C1 segment of cervical spinal cord (tissue), 14 donors: ENCODE measurements at regions not wholly inside any gene's neighbourhood (a gene's known extent, or its start where the extent isn't known, plus 50 kb on each side); places are given as distances from the start of the nearest gene placed in this dataset.
"Not testable (repeated sequence)": the region's sequence is repeated elsewhere in the genome, so short reads cannot be mapped to it uniquely, and the experiment has no call there.

Experiments
- DNase-seq, 14 donors: peaks; one replicate each; lab custom pipeline; 2025; lab: John Stamatoyannopoulos, UW

DNA sequence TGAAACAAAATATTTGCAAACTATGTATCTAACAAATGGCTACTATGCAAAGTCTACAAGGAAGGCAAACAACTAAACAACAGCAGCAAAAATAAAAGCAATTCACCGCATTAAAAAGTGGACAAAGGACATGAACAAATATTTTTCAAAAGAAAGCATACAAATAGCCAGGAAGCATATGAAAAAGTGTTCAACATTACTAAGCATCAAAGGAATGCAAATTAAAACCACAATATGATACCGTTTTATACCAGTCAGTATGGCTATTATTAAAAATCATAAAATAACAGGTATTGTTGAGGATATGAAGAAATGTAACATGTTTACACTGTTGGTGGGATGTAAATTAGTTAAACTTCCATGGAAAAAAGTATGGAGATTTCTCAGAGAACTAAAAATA, 1106.7 kb downstream of the PDHA2 start:
- no peak for DNase-seq

DNA sequence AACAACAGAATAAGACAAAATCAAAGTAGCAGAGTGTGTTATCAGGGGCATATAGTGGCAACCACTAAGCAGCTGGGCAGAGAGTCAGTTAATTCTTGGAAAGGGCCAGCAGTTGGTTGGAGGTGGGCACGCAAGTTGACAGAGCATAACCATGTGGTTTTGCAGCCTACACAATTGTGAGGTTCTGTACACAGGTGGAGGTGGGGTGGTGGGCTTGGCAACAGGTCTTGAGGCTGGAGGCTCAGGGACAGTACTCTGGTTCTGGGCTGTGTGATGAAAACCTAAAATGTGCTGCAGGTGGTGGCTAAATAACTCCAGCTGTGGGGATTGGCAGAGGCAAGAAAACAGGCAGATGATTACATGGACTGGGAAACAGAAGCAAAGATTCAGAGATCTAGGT, 1112.7 kb downstream of the PDHA2 start:
- DNase-seq, result no peak

- DNase-seq, result peak in 1 of 14 donors; percentile 77
These were observed 1115.3 kb downstream of the PDHA2 start for GRCh38 chr4:96955226-96955625.

DNA sequence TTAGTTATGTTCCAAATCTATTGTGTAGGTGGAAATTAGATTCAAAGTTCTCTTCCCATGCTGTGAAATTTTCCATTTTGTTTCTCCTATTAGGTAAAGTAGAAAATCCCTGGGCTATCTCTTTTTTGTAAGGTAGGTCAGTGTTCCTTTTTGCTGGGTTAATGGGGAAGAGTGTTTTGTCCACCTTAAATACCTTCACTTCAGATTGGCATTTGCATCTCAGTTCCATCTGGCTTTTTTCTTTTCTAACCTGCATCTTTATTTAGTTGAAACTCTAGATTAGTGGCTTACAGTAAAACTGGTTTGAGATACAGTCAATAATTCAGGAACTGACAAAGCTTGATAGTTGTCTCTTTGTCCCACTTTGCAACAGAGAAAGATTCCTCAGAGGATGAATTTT, 1115.8 kb downstream of the PDHA2 start:
- peak in 1 of 14 donors; percentile 32 for DNase-seq

DNA sequence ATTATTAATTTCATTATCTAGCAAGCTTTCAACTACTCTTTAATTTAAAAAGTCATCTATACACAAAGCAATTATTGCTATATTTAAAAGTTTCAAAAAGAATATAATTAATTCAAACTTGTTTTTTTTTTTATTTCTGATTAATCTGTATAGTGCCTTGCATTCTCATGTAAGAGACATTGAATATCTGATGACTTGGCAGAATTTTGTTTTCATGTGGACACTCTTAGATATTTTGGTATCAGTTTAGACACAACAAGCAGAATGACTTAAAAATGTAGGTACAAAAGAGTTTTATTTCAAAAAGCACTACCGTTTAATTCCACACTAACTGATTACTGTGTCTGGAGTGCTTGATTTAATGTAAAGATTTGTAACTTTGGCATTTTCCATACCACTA, 1129.6 kb downstream of the PDHA2 start:
- DNase-seq, result no peak

GRCh38 chr4:96972920-96973319, 1133.0 kb downstream of the PDHA2 start:
- no peak for DNase-seq

DNA sequence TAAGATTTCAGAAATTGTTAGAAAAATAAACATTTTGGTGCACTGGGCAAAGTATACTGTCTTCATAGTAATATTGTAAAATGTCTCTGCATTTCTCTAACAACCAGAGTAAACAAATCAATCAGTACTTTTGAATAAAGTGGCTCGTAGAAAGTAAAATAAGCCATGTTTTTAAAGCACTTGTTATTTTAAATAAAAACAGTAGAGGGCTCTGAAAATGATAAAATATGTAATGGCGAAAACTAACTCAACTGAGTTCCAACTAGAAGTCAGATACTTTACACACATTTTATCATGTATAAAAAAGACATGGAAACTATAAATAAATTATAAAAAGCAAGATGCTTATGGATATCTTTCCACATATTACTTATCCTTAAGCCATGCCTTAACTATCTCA, 1134.4 kb downstream of the PDHA2 start:
- no peak for DNase-seq

- DNase-seq, result no peak
These were observed 1143.9 kb downstream of the PDHA2 start for GRCh38 chr4:96983830-96984229.

DNA sequence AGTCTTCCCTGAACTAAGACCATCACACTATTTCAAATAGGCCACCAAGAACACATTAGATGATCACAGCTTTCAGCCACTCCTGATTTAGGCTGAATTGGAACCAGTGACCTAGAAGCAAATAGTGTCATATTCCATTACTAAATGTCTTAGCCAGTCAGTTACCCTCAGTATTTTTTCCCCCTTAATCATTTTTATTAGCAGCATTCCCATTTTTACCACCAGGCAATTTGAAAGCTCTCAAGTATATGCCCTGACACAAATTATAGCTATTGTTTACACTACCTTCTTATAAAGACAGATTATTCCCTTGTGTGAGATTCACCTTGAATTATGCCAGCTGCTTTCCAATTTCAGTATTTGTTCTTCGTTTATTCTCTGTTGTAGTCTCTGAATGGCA, 1146.9 kb downstream of the PDHA2 start:
- no peak for DNase-seq

DNA sequence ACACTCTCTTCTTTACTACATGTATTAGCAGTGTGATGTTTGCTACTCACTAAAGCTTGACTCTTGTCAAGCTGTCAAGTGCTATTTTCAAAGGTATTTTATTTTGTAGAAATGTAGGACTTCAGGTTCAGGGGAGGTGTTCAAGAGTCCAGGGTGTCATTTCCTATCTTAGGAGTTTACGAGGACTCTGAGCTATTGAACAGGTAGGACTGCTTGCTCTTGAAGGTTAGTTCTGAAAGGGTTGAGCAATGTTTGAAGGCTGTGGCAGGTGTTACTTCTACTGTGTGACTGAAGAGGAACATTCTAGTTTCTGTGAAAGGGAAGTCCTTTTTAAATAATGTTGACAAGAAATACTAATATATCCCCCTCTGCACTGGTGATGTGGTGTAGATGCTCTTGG, 1151.2 kb downstream of the PDHA2 start:
- no peak for DNase-seq

DNA sequence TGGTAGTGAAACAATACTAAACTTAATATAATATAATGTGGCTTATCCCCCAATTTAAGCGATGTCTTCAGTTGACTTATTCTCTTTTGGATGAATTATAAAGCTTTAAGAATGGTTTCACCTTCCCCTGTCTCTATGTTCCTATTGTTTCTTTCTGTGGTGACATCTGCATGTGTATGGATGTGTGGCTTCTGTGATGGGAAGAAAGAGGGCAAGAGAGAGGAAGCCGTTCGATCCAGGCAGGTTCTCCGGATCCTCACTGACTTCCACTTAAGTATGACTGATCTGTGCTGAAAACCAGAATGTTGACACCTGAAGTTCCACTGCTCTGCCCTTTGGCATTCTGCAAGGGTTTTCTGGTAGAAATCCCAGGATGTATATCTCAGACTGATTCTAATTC, 1150.8 kb downstream of the STPG2 start:
- DNase-seq, result no peak

GRCh38 chr4:96993560-96993959, 1149.7 kb downstream of the STPG2 start:
- DNase-seq, result no peak

GRCh38 chr4:97003715-97004114, 1139.6 kb downstream of the STPG2 start:
- DNase-seq, result no peak

- no peak for DNase-seq
These were observed 1130.0 kb downstream of the STPG2 start for GRCh38 chr4:97013309-97013708.

GRCh38 chr4:97013711-97014110, 1129.6 kb downstream of the STPG2 start:
- DNase-seq, result no peak

GRCh38 chr4:97015301-97015700, 1128.0 kb downstream of the STPG2 start:
- no peak for DNase-seq

- DNase-seq, result peak in 1 of 14 donors; percentile 33
These were observed 1126.9 kb downstream of the STPG2 start for GRCh38 chr4:97016186-97016907.

- DNase-seq, result no peak
These were observed 1115.4 kb downstream of the STPG2 start for GRCh38 chr4:97027728-97028410.

- no peak for DNase-seq
These were observed 1114.5 kb downstream of the STPG2 start for GRCh38 chr4:97028785-97029184.

DNA sequence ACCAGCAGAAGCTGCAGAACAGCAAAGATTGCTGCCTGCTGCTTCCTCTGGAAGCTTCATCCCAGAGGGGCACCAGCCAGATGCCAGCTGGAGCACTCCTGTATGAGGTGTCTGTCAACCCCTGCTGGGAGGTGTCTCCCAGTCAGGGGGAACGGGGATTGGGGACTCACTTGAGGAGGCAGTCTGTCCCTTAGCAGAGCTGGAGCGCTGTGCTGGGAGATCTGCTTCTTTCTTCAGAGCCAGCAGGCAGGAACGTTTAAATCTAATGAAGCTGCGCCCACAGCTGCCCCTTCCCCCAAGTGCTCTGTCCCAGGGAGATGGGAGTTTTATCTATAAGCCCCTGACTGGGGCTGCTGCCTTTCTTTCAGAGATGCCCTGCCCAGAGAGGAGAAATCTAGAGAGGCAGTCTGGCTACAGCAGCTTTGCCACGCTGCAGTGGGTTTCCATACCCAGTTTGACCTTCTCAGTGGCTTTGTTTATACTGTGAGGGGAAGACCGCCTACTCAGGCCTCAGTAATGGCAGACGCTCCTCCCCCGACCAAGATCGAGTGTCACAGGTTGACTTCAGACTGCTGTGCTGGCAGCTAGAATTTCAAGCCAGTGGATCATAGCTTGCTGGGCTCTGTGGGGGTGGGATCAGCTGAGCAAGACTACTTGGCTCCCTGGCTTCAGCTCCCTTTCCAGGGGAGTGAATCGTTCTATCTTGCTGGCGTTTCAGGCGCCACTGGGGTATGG, 1105.7 kb downstream of the STPG2 start:
- not testable (repeated sequence) for DNase-seq

DNA sequence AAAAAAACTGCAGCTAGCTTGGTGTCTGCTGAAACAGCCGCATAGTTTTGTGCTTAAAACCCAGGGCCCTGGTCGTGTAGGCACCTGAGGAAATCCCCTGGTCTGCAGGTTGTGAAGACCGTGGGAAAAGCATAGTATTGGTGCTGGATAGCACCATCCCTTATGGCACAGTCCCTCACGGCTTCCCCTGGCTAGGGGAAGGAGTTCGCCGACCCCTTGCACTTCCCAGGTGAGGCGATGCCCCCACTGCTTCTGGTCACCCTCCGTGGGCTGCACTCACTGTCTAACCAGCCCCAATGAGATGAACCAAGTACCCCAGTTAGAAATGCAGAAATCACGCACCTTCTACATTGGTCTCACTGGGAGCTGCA, 1105.1 kb downstream of the STPG2 start:
- no peak for DNase-seq

DNA sequence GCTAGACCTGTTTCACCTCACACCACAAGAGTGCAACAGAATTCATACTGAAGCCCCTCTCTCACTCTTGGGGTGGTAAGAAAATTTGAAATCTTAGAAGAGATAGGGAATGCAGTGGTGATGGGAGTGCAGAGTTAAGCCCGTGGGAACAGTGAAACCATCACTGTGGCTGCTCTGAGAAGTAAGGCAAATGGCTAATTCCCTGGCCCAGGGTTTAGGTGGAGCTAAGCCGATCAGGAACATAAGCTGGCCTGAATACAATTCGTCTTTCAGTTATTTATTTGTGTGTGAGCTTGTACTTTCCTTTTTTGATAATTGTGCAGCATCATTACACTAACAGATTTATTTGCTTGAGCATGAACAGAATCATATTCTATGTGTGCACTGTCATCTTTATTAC, 1070.6 kb downstream of the STPG2 start:
- no peak for DNase-seq

GRCh38 chr4:97073194-97073593, 1070.1 kb downstream of the STPG2 start:
- DNase-seq, result no peak
